Activated T-helper 1 cell treated with anti-CD3 and anti-CD28 coated beads, Interleukin-2, amount 50 U/mL, for 16 hours (primary cell): ENCODE measurements at regions not wholly inside any gene's neighbourhood (a gene's known extent, or its start where the extent isn't known, plus 50 kb on each side); places are given as distances from the start of the nearest gene placed in this dataset.
"Not testable (repeated sequence)": the region's sequence is repeated elsewhere in the genome, so short reads cannot be mapped to it uniquely, and the experiment has no call there.

ENCODE experiments used
- DNase-seq, 2 donors: peaks; one replicate each; pipeline ENCODE4 v3.0.0-alpha.2; 2020; ENCODE audit warnings: low read depth in 1 of 2, low spot score in 1 of 2

DNA sequence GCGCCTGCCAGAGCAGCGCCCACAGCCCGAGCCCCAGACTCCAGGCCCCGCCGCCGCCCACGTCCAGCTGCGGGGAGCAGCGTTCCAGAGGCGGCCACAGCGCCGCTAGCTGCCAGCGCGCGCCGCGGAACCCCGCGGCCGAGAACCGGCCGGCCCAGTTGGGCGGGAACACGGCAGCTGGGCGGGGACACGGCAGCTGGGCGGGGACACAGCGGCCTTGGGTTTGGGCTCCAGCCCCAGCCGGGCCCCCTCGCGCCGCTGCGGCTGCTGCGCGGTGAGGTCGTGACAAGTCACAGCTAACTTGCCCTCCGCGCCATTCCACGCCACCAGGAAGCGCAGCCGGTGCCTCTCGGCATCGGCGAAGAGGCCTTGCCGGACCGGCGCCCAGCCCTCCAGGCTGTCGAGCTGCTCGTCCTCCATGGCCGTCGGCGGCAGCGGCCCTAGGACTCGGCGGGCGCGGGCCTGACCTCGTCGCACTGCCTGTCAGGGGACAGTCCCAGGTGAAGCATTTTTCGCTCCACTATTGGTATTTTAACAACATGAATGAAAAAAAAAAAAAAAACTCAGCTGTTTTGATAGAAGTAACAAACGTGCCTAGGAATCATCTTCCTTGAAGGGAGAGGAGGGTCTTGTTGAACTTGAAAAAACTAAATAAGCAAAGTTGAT, 56.6 kb upstream of the GOLGA8N start:
- peak in 1 of 2 donors; percentile 1 for DNase-seq

DNA sequence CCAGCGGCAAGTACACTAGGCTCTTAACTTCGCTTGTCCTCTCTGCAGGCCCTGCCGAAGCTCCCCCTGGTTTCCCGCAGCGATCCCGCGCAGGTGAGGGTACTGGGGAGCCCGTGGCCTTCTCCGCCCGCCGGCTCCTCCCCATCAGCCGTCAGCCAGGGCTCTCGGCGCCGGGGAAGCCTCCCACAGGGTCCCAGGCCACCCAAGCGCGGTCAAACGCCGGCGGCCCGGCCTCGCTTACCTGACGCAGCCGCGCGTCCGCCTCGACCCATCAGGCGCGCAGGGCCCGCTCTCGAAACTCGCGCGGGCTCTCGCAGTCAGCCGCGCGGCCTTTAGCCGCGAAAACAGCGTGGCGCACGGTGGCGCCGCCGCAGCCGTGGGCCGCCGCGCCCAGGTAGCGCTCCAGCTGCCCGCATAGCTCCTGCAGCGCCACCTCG, 57.2 kb upstream of the GOLGA8N start:
- not testable (repeated sequence) for DNase-seq

DNA sequence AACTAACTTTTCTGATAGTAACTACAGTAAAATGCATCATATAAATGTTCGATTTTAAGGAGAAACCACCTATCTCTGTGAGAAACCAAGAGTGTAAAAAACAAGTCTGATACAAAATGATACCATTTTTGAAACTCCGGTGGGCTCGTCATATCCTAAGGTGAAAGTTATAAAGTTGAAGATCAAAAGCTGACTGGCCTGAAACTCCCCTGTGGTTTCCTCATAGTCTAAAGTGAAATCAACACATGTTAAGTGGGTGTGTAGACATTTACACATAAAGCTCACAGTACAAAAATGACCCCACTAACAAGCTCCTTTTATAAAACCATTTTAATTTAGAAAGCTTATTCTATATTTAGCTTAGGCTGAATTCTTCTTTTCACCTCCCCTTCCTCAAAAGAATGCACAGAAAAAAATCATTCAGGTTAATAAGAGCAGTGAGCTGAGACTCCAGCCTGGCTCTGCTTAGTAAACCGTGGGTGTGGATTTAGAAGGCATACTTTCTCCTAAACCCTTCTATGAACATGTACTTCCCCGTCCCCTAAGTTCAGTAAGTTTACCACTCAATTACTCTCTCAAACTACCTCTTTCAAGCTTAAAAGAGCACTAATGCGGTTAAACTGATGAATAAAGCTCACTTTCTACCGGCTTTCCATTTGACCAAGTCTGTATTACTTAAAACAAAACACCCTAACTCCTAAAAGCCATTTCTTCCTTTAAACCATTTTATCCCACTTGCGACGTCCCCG, 57.9 kb upstream of the GOLGA8N start:
- not testable (repeated sequence) for DNase-seq

DNA sequence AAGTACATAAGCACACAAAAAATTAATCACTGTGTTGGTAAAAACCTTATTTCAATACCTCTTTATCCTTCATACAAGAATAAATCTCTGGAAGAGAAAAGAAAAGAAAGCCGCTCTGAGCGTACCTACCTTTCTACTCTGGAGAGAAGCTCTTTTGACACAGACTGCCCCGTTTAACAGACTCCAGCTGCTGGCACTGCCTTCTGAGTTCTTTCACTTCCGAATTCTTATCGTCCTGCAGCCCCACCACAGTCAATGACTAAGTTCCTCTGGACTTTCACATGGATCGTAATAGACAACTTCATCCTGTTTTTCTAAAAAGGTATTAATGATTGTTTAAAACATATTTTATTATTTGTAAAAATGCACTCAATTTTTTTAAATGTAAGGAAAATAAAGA, 67.5 kb upstream of the GOLGA8O start:
- DNase-seq = not testable (repeated sequence)

DNA sequence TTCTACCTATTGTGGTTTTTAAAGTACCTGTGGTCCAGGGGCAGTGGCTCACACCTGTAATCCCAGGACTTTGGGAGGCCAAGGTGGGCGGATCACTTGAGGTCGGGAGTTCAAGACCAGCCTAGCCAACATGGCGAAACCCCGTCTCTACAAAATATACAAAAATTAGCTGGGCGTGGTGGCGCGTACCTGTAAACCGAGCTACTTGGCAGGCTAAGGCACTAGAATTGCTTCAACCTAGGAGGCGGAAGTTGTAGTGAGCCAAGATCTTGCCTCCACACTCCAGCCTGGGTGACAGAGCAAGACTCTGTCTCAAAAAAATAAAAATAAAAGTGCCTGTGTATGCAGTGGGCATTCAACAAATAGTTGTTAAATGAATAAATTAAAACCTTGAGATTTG, 67.0 kb upstream of the GOLGA8O start:
- not testable (repeated sequence) for DNase-seq

DNA sequence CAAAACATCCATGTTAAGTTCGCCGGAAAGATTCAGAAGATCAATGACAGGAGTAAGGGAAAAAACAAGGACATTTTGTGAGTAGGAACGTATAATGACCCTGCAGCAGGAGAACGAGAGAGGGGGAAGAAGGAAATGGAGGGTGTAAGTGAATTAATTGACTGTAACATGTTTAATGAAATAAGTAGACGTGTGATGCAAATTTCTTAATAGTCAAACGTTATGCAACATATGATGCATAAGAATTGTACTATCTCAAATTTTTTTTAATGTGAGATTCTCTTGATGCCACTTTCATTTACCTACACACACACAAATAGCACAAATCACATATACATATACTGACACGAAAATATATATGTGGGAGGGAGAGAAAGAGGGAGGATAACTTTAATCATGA, 63.5 kb upstream of the GOLGA8O start:
- DNase-seq = not testable (repeated sequence)

DNA sequence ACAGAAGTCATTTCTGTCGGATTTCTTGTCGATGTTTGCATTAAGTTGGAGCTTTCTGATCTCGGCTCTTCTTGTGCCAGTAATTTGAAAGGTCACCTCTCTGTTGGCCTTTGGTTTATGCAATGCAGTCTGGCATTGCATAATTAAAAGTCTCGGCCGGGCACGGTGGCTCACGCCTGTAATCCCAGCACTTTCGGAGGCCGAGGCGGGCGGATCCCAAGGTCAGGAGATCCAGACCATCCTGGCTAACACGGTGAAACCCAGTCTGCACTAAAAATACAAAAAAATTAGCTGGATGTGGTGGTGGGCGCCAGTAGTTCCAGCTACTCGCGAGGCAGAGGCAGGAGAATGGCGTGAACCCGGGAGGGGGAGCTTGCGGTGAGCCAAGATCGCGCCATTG, 62.6 kb upstream of the GOLGA8O start:
- DNase-seq = not testable (repeated sequence)

DNA sequence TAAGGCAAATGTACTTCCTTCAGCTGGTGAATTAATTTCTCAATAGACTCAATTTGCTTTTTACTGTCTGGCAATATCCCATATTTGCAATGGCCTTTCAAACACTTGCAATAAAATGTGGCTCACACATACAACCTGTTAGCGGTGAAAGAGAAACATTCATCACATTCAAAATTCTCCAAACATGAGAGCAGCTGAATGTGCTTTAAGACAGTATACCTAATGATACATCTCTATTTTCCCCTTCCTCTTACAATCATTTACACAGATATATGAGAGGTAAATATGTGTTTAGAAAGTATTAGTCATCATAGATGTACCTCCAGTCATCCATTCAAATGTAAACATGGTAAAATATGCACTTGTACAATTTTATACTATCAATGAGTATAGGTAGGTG, 61.5 kb upstream of the GOLGA8O start:
- DNase-seq = not testable (repeated sequence)

DNA sequence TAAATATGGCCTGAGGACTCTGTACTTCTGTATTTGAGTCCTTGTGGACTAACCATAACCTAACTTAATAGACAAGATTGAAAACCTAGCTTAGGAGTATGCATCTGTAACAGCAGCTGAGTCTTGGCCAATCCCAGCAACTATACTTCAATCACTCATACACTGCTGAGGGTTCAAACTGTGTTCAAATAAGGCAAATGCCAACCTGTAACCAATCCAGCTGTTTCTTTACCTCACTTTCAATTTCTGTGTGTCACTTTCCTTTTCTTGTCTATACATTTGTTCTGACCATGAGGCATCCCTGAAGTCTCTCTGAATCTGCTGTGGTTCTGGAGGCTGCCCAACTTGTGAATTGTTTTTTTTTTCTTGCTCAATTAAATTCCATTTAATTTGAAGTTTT, 57.9 kb upstream of the GOLGA8O start:
- DNase-seq = not testable (repeated sequence)

DNA sequence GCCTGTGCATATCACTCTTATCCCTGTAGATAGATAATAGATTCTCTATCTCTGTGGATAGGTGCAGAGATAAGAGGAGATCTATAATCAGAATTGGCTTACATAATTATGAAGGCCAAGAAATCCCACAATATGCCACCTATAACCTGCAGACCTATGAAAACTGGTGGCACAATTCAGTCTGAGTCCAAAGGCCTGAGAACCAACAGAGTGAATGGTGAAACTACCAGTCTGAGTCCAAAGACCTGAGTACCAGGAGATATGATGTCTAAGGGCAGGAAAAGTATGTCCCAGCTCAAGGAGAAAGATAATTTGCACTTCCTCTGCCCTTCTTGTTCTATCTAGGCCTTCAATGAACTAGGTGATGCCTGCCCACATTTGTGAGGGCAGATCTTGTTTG, 54.6 kb upstream of the GOLGA8O start:
- DNase-seq = not testable (repeated sequence)

DNA sequence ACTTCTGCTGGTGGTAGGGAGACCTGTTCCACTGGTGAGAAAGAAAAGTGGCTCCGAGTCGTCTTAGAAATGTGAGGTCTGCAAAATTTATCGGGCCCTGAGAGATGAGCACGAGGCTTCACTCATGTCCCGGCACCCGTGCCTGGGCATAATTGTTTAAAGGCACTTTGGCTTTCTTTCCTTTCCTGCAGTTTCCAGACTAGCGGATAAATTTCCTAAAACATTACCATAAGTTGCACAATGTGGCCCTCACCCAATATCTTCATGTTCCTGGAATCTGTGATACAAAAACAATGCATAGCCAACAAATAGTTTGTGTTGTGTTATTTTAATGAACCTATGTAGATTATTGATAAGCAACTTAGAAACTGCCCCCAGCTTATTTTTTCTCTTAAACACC, 52.6 kb upstream of the GOLGA8O start:
- DNase-seq = not testable (repeated sequence)

DNA sequence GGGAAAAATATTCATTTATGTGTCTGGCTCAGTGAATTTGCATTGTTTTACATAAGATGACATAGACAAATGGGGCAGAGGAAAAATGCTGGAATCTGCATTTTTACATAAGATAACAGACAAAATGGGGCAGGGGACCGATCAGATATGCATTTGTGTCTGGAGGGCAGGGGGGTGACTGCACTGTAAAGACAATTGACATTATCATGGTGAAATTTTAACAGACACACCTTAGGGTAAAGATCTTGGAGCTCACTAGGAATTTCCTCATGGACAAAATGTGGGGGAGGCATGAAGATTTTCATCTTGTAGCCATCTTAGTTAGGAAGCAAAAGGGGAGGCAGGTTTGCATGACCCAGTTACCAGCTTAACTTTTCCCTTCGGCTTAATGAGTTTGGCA, 51.4 kb upstream of the GOLGA8O start:
- not testable (repeated sequence) for DNase-seq

DNA sequence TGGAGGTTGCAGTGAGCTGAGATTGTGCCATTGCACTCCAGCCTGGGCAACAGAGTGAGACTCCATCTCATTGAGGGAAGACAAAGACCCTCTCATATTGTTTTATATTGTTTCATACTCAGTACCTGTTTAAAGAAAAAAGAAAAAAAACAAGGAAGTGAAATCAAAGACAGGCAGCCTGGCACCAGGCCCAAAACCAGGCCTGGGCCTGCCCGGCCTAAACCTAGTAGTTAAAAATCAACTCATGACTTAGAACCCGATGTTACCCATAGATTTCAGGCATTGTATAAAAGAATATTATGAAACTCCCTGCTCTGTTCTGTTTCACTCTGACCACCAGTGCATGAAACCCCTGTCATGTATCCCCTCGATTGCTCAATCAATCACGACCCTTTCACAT, 50.2 kb upstream of the GOLGA8O start:
- DNase-seq = not testable (repeated sequence)
